Mesodermal cell (in vitro differentiated cells): ENCODE measurements at regions not wholly inside any gene's neighbourhood (a gene's known extent, or its start where the extent isn't known, plus 50 kb on each side); places are given as distances from the start of the nearest gene placed in this dataset.

Experiments used
- H3K27ac ChIP-seq: 2 replicates; pipeline ENCODE4 v1.7.0; 2013; ENCODE audit warnings: mild to moderate bottlenecking, low read depth, low read length, moderate library complexity; ENCODE audit not compliant: severe bottlenecking
- H3K36me3 ChIP-seq: 2 replicates; pipeline ENCODE4 v1.7.1; 2013; ENCODE audit warnings: mild to moderate bottlenecking, low read length, moderate library complexity; ENCODE audit not compliant: control insufficient read depth, insufficient read depth
- H3K4me1 ChIP-seq: one replicate; pipeline ENCODE4 v1.7.1; 2013; ENCODE audit warnings: mild to moderate bottlenecking, low read length; ENCODE audit not compliant: insufficient read depth, control insufficient read depth, poor library complexity, severe bottlenecking
- H3K4me3 ChIP-seq: 2 replicates; pipeline ENCODE4 v1.7.0; 2013; ENCODE audit warnings: low read length, control low read depth, mild to moderate bottlenecking; ENCODE audit not compliant: insufficient read depth, poor library complexity, severe bottlenecking; ENCODE audit errors: extremely low read depth
- H3K9me3 ChIP-seq: 2 replicates; pipeline ENCODE4 v1.7.1; 2013; ENCODE audit warnings: mild to moderate bottlenecking, low read length, moderate library complexity; ENCODE audit not compliant: control insufficient read depth
- WGBS, 2 experiments: methylation state at CpG; one replicate each; pipeline ENCODE4 v1.1.5; 2013; ENCODE audit warnings: missing lambda C conversion rate in 2 of 2; ENCODE audit not compliant: insufficient coverage in 2 of 2; 5-methylcytosine and 5-hydroxymethylcytosine counted together

DNA sequence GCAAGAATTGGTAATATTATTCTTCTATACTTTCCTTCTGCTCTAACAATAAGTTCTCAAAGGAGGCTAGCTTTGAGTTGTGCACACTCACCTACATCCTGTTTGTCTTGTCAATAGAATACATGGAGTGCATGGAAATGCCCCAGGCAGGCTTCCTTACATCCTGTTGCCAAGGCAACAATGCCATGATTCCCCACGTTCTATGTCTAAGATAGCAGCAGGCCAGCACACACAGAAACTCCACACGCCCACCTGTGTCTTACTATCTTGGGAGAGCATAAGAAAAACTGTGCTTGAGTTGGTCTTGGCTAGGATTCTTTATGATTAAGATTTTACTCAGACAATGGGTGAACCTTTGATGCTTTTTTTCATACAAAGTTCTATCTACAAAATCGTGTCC lies 379.2 kb downstream of the AASDHPPT start:
- 100% methylated on average over 1 of the region's 3 CpGs for WGBS, 2 experiments
- H3K4me1 ChIP-seq, result peaks cover 4% of the 10 kb centered on the region

DNA sequence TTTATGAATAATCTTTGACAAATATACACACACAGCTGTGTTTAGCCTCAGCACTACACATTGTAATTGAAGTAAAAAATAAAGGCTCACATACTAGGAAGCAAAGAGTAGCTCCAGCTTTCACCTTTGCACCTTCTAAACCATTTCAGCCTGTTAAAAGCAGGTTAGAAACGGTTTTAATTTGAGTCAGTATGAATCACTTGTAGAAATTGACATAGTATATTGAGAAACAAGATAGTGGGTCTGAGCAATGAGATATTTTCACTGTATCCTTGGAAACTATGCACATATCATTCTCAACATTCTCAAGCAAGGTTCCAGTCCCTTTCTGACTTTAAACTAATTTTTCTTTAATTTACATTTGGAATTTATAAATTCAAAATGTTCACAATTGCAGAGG lies 380.3 kb downstream of the AASDHPPT start:
- Histone ChIP-seq H3K4me1 (peaks cover 14% of the 10 kb centered on the region), H3K27ac (no peak overlapping the region), H3K4me3 (no peak overlapping the region), H3K9me3 (no peaks in the 10 kb centered on the region), H3K36me3 (no peaks in the 10 kb centered on the region)
- no CpG with 5 or more reads among the region's 1 CpG for WGBS, 2 experiments

More for the DNA sequence above, 379.2 kb downstream of the AASDHPPT start:
- H3K4me3 ChIP-seq, result no peak overlapping the region
- H3K27ac ChIP-seq, result no peak overlapping the region
- no peaks in the 10 kb centered on the region for H3K9me3 ChIP-seq
- H3K36me3 ChIP-seq, result no peaks in the 10 kb centered on the region

DNA sequence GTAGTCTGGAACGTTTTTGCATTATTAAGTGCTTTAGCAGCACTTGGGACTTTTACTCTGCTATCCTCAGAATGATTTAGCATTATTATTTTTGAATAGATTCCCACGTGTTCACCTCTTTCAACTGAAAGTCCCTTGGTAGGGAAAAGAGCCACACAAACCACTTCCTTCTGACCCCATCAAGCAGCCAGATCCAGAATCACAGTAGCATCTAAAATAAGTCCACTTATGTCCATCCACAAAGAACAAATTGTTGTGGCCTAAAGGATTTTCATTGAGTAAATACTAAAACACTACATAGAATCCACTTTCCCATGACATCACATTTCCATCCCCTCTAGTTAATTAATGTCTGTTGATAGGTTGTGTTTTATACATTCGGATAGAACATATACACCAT lies 381.7 kb downstream of the AASDHPPT start:
- no peak overlapping the region for H3K4me3 ChIP-seq
- H3K9me3 ChIP-seq, result no peaks in the 10 kb centered on the region
- H3K4me1 ChIP-seq, result peaks cover 27% of the 10 kb centered on the region
- no peaks in the 10 kb centered on the region for H3K36me3 ChIP-seq
- WGBS, 2 experiments, result 100% methylated on average over 1 of the region's 3 CpGs
- H3K27ac ChIP-seq, result no peak overlapping the region

DNA sequence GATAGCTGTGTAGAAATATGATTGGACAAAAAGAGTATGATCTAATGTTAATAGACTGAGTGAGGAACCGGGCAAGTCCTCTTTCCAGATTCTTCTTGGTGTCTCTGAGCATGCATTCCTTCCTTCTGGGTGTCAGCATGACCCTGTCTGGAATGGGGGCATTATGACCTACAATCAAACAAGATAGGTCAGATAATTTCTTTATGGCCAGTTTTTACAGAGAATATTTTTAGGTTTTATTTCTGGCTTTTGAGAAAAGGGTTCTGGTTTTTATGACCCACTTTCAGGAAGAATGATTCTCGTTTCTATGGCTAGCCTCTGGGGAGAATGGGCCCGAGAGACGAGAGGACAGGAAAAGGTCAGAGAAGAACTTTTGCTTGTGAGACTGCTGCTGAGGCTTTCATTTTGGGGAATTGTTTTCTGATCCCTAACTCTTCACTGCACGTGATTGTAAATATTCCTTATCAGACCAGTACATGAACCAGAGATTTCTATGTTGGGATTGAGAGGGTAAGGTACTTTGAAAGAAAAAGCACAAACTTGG lies 383.8 kb downstream of the AASDHPPT start:
- Histone ChIP-seq H3K36me3 (no peaks in the 10 kb centered on the region), H3K4me3 (no peak overlapping the region), H3K9me3 (no peaks in the 10 kb centered on the region), H3K4me1 (peaks cover 47% of the 10 kb centered on the region), H3K27ac (peak overlapping the region; percentile 65)
- WGBS, 2 experiments, result 88 to 93% methylated on average over 2 to 3 of the region's 5 CpGs

DNA sequence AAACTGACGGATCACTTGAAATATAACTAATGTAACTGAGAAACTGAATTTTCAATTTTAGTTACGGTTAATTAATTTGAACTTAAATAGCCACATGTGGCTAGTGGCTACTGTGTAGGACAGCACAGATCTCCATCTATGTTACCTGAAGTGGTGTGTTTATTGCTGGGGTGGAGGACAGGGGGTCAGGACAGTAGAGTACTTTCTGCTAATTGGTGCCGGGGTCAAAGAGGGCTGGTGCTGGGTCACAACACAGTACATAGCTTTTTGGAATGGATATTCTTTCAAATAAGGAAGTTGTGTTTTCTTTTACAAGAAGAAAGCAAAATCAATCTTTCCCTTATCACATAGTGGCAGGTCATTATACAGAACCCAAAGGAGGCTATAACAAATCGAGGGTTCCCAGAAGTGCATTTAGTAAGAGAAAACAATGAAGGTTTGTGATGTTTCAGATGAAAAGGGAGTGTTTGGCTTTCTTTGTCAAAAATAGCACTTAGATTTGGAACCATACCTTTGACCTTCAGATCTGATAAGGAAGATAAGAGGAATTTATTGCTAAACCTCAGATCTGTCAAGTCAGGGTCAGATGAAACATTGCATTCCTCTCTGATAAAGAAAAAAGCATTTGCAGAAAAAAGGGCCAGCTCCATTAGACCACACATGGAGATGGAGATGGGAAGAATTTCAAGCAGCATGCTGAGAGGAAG lies 384.5 kb downstream of the AASDHPPT start:
- Histone ChIP-seq H3K27ac (peak overlapping the region; percentile 65), H3K9me3 (no peaks in the 10 kb centered on the region), H3K4me3 (no peak overlapping the region), H3K4me1 (peaks cover 55% of the 10 kb centered on the region), H3K36me3 (no peaks in the 10 kb centered on the region)
- WGBS, 2 experiments, result 20 to 100% methylated on average over 1 of the region's 4 CpGs

DNA sequence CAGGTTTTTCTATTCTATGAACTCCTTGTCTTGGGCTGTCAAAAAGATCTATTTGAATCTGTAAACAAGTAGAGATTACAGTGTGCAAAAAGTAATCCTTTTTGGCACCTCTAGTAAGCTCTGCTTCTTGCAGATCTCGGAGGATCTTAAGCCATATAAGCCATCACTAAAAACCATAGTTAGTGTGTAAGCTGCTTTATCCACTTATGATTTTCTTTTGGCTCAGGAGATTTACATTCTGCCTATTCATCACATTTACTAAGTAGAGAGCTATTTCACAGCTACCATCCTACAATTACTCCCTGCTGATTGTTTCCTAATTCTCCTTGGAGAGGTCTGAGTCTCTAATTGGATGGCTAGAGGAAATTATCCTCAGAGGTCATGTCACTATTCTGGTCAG lies 385.7 kb downstream of the AASDHPPT start:
- no peaks in the 10 kb centered on the region for H3K36me3 ChIP-seq
- WGBS, 2 experiments, result no CpG with 5 or more reads among the region's 1 CpG
- peaks cover 66% of the 10 kb centered on the region for H3K4me1 ChIP-seq
- no peaks in the 10 kb centered on the region for H3K9me3 ChIP-seq
- peak overlapping the region; percentile 77 for H3K27ac ChIP-seq
- H3K4me3 ChIP-seq, result no peak overlapping the region

DNA sequence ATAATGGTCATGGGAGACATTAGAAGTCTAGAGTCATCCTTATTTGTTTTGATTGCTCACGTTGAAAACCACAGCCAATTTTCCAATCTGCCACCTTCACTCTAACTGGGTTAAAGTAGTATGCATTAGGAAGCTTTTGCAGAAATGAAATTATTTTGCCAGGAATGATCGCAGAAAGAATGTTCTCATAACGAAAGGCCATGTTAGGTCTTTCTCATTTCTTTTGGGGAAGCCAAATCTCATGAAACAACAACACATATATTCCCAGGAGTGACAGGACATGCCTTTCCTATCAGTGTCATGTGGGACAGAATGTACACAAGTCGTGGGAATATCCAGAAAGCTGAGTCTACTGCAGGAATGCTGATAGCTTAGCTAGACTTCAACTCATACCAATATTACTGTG lies 386.3 kb downstream of the AASDHPPT start:
- no peaks in the 10 kb centered on the region for H3K36me3 ChIP-seq
- H3K9me3 ChIP-seq, result no peaks in the 10 kb centered on the region
- H3K27ac ChIP-seq, result peak overlapping the region; percentile 77
- WGBS, 2 experiments, result 76% methylated on average over 2 of the region's 4 CpGs
- no peak overlapping the region for H3K4me3 ChIP-seq
- H3K4me1 ChIP-seq, result peaks cover 73% of the 10 kb centered on the region

DNA sequence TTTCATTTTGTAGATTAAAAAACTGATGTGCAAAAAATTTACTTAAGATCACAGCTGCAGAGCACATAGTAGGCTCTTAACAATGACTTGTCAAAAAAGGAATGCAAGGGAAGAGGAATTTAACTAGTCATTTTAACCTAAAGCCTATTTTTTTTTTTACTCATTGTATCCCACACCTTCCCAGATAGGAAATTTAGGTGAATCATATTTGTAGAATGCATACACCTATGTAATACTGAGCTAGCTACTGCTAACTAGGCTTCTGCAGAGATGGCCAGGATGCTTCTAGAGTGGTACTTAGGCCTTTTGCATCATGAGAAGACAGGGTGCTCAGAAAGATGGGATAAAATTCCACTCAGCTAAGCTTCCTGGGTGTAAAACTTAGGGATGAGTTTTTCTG lies 387.3 kb downstream of the AASDHPPT start:
- H3K9me3 ChIP-seq, result no peaks in the 10 kb centered on the region
- peaks cover 76% of the 10 kb centered on the region for H3K4me1 ChIP-seq
- H3K4me3 ChIP-seq, result no peak overlapping the region
- H3K36me3 ChIP-seq, result no peaks in the 10 kb centered on the region
- H3K27ac ChIP-seq, result no peak overlapping the region

DNA sequence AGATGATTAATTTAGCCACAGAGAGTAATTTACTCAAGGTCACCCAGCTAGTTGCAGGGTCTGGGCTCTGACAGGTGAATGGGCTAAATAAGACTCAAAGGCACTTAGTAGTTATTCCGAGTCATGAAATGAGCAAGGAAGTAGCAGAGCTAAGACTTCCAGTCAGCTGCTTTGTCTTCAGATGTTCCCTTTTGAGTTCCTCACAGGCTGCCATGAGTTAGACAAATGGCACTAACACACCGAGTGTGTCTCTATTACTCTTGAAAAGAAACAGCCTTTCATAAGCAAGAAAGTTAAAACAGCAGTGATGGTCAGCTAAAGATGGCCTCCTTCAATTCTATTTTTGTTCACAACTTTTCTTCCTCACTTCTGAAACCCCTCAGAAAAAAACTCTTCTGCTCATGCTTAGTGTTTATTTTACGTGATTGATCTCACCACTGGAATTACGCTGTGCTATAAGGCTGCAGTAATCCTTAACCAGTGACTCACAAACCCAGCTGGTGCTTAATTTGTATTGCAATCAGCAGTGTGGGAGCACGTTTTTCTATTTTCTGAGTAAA lies 389.1 kb downstream of the AASDHPPT start:
- H3K27ac ChIP-seq, result peak overlapping the region; percentile 91
- WGBS, 2 experiments, result 73 to 100% methylated on average over 1 to 3 of the region's 5 CpGs

DNA sequence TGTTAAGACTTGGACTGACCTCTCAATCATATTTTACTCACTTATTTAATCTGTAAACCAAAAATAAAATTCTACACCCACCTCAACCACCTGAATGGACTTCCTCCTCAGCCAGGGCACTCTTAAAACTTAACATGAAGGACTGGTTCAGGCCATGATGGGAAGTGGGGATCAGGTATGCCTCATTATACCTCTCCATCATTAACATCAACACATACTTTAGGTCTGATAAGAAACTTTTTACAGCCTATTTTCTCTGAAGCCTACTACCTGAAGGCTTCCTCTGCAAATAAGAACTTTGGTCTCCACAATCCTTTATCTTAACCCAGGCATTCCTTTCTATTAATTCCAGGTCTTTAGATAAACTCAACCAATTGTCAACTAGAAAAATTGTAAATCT lies 390.0 kb downstream of the AASDHPPT start:
- H3K4me3 ChIP-seq, result no peak overlapping the region
- H3K9me3 ChIP-seq, result no peaks in the 10 kb centered on the region
- peaks cover 86% of the 10 kb centered on the region for H3K4me1 ChIP-seq
- H3K36me3 ChIP-seq, result no peaks in the 10 kb centered on the region
- peak overlapping the region; percentile 91 for H3K27ac ChIP-seq

More for the DNA sequence above, 389.1 kb downstream of the AASDHPPT start:
- Histone ChIP-seq H3K9me3 (no peaks in the 10 kb centered on the region), H3K36me3 (no peaks in the 10 kb centered on the region), H3K4me1 (peaks cover 86% of the 10 kb centered on the region), H3K4me3 (no peak overlapping the region)

DNA sequence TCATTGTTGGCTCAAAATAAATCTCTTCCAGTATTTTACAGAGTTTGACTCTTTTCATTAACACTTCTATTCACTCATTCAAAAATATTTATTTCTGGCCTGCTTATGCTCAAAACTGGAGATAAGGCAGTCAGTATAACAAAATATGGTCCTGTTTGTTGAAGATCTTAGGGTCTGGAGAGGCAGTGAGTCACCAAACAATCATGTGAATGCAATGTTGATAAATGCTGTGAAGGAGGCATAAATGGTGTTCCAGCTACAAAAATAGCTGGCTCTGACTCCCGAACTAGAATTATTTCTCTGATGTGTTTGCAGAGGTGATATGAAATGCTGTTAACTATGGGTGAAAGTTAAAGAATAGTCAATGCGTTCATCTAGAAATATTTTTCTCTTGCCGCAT lies 390.6 kb downstream of the AASDHPPT start:
- Histone ChIP-seq H3K27ac (peak overlapping the region; percentile 91), H3K9me3 (no peaks in the 10 kb centered on the region), H3K4me1 (peaks cover 85% of the 10 kb centered on the region), H3K36me3 (no peaks in the 10 kb centered on the region), H3K4me3 (no peak overlapping the region)
- WGBS, 2 experiments, result 60 to 80% methylated on average over 1 to 2 of the region's 3 CpGs
